Effector memory CD4-positive, alpha-beta T cell (primary cell): ENCODE measurements at regions not wholly inside any gene's neighbourhood (a gene's known extent, or its start where the extent isn't known, plus 50 kb on each side); places are given as distances from the start of the nearest gene placed in this dataset.

Source experiments
- DNase-seq, 3 donors: peaks; one replicate each; pipeline ENCODE4 v3.0.0-alpha.2; 2020
- H3K27ac ChIP-seq: 2 replicates; pipeline ENCODE4 v1.7.0; 2013; ENCODE audit warnings: mild to moderate bottlenecking, low read length, moderate library complexity; ENCODE audit not compliant: insufficient read depth, poor library complexity, severe bottlenecking
- H3K27me3 ChIP-seq: replicated peaks from 2 replicates; pipeline ENCODE4 v1.7.0; 2013; ENCODE audit warnings: mild to moderate bottlenecking, low read length; ENCODE audit not compliant: insufficient read depth, control insufficient read depth, poor library complexity, severe bottlenecking
- H3K36me3 ChIP-seq: 2 replicates; pipeline ENCODE4 v1.7.0; 2013; ENCODE audit warnings: mild to moderate bottlenecking, low read length, moderate library complexity; ENCODE audit not compliant: control insufficient read depth, insufficient read depth
- H3K4me1 ChIP-seq: 2 replicates; pipeline ENCODE4 v1.7.0; 2013; ENCODE audit warnings: low read length, mild to moderate bottlenecking; ENCODE audit not compliant: control insufficient read depth, insufficient read depth, poor library complexity, severe bottlenecking
- H3K4me3 ChIP-seq: 2 replicates; pipeline ENCODE4 v1.7.0; 2013; ENCODE audit warnings: low read length, low read depth, mild to moderate bottlenecking; ENCODE audit not compliant: insufficient read depth, poor library complexity, severe bottlenecking
- H3K9me3 ChIP-seq: 2 replicates; pipeline ENCODE4 v1.7.0; 2013; ENCODE audit warnings: mild to moderate bottlenecking, low read length, moderate library complexity; ENCODE audit not compliant: control insufficient read depth

DNA sequence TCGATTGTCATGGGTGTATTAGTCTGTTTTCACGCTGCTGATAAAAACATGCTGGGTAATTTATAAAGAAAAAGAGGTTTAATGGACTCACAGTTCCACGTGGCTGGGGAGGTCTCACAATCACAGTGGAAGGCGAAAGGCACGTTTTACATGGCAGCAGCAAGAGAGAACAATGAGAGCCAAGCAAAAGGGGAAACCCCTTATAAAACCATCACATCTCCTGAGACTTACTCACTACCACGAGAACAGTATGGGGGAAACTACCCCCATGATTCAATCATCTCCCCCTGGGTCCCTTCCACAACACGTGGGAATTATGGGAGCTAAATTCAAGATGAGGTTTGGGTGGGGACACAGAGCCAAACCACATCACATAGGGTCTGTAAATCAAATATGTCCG is 167.4 kb upstream of the XYLT1 start:
- Histone ChIP-seq H3K9me3 (no peaks in the 10 kb centered on the region), H3K27me3 (no peaks in the 10 kb centered on the region), H3K36me3 (no peaks in the 10 kb centered on the region), H3K27ac (no peak overlapping the region), H3K4me3 (no peak overlapping the region), H3K4me1 (no peaks in the 10 kb centered on the region)
- no peak for DNase-seq

DNA sequence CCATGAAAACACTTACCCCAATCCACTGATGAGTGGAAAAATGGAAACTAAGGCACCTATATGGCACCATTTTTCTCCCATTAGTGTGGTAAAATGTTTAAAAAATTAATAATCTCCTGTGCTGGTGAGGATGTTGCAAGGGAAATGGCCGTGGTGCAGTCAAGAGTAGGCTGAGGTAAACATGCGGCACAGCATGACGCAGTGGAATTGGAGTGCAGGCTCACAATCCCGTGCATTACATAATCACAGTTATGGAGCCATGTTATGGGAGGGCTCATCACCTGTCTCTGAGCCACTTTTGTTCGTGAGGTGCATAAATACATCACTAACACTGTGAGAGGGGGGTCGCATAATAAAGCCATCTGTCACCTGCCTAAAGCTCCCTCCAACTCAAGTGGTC is 164.4 kb upstream of the XYLT1 start:
- no peak for DNase-seq
- Histone ChIP-seq H3K4me3 (no peak overlapping the region), H3K27me3 (no peaks in the 10 kb centered on the region), H3K27ac (no peak overlapping the region), H3K36me3 (no peaks in the 10 kb centered on the region), H3K9me3 (no peaks in the 10 kb centered on the region), H3K4me1 (no peaks in the 10 kb centered on the region)

DNA sequence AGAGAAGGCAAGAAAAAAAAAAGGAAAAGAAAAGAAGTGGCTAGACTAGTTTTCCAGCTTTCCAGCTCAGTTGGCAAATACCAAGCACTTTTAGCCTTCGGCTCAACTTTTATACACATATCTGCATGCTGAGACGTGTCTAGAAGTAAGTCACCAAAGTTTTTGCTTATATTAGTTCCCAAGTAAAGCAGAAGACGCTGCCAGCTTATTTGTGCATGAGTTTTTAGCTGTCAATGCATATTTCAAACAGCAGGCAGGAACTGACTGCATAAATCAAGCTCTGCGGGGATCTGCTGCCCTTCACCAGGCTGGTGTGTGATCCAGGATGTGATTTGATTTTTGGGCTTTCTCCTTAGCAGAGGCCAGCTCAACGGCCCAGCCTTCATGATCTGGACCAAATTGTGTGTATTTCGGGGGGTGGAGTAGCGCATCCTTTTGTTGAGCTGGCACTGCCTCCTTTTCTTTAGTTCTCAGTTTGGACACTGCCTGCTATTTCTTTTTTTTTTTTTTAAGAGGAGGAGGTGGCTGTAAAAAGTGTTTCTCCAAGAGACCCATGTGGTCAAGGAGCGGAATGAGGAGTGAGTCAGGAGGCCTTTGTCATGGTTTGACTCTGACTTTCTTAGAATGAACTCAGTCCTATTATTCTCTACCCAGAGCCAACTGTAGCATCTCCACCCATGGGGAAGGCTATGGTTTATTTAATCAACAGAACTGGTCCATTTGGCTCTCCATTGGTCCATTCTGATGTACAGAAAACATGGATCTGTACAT is 162.6 kb upstream of the XYLT1 start:
- DNase-seq, result no peak
- no peak overlapping the region for H3K27ac ChIP-seq
- no peaks in the 10 kb centered on the region for H3K27me3 ChIP-seq
- H3K4me1 ChIP-seq, result no peaks in the 10 kb centered on the region
- no peak overlapping the region for H3K4me3 ChIP-seq
- H3K9me3 ChIP-seq, result no peaks in the 10 kb centered on the region
- H3K36me3 ChIP-seq, result no peaks in the 10 kb centered on the region

DNA sequence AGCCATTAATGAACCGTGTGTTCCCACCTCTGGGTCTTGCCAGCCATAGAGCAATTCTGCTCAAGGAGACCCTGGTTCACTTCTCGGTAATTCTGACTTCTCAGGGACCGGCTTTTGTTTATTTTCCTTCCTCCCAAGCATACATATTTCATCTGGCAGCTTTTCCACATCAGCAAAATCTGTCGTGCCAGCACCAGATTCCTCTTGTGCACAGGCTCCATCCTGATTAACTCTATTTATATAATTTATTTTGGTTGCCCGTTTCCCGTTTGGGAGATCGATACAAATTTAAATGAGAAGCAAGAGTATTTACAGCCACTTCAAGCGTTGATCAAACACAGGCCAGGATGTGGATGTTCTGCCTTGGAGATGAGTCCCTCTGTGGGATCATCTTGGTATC is 161.9 kb upstream of the XYLT1 start:
- Histone ChIP-seq H3K36me3 (no peaks in the 10 kb centered on the region), H3K9me3 (no peaks in the 10 kb centered on the region), H3K27ac (no peak overlapping the region), H3K27me3 (no peaks in the 10 kb centered on the region), H3K4me3 (no peak overlapping the region), H3K4me1 (no peaks in the 10 kb centered on the region)
- no peak for DNase-seq

DNA sequence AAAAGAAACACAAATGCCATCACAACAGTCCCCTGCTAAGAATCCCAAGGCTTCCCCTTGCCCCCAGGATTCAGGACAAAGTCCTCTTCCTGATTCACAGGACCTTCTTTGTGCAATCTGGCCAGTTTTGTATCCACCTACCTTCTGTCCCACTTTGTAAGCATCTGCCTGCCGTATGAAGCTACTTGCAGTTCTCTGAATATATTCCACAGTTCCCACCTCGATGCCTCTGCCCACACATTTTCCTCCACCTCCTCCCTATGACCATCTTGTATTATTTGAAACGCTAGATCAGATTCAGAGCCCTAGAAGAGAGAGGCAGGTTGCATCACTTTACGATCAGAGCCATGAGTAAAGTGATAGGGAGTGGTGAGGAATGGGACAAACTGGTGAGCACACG is 159.2 kb upstream of the XYLT1 start:
- Histone ChIP-seq H3K9me3 (no peaks in the 10 kb centered on the region), H3K27me3 (no peaks in the 10 kb centered on the region), H3K27ac (no peak overlapping the region), H3K4me1 (no peaks in the 10 kb centered on the region), H3K4me3 (no peak overlapping the region), H3K36me3 (no peaks in the 10 kb centered on the region)
- DNase-seq, result no peak

DNA sequence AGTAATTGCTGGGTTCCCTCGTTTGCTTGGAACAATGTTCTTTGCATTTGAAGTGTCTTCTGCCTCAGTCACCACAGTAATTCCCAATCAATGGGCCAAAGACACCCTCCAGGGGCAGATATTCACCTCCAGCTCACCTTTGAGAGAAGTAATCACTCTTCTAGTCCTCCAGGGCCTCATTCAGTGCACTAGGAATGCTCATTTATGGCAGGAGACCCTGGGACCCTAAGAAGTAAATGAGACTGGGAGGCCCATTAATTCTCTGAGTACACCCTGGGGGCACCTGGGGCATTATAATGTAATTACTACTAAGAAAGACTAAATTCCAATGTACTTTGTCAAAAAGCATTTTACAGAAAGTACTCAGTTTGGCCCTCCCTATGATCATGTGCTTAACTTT is 158.2 kb upstream of the XYLT1 start:
- Histone ChIP-seq H3K27ac (no peak overlapping the region), H3K9me3 (no peaks in the 10 kb centered on the region), H3K4me1 (no peaks in the 10 kb centered on the region), H3K27me3 (no peaks in the 10 kb centered on the region), H3K36me3 (no peaks in the 10 kb centered on the region), H3K4me3 (no peak overlapping the region)
- no peak for DNase-seq

DNA sequence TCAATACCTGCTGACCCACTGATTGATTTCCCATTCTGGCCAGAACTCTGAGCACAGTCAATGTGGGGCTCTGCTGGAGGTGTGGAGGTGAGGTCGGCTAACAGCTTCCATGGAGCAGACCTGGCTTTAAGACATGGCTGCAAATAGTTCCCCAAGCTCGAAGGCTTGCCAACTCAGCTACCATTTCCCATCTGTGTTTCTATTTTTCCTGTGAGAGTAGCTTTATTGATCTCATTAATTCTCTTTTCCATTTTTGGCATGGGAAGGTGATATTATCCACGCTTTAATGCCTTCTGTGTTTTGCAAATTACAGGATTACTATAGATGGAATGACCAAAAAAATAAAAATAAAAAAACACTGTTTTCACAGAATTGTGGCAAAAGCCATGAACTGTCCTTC is 151.6 kb upstream of the XYLT1 start:
- Histone ChIP-seq H3K27ac (no peak overlapping the region), H3K36me3 (no peaks in the 10 kb centered on the region), H3K4me3 (no peak overlapping the region), H3K4me1 (no peaks in the 10 kb centered on the region), H3K9me3 (no peaks in the 10 kb centered on the region), H3K27me3 (no peaks in the 10 kb centered on the region)
- no peak for DNase-seq

DNA sequence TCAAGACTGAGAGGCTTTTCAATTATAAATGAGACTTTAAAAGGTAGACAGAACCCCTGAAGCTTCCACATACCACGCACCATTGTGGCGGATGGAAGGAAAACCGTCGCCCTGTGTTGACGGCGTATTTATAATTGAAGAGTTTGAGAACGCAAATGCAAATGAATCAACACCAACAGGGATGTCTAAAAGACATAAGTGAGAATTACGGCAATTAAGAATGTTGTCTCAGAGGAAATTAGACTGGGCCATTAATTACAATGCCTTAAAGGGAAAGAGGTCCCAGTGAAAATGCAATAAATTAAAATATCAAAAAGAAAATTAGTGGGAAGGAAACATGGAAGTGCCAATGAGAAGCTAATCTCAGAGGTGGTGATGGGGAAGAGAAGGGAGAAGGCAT is 148.5 kb upstream of the XYLT1 start:
- no peaks in the 10 kb centered on the region for H3K9me3 ChIP-seq
- DNase-seq, result no peak

DNA sequence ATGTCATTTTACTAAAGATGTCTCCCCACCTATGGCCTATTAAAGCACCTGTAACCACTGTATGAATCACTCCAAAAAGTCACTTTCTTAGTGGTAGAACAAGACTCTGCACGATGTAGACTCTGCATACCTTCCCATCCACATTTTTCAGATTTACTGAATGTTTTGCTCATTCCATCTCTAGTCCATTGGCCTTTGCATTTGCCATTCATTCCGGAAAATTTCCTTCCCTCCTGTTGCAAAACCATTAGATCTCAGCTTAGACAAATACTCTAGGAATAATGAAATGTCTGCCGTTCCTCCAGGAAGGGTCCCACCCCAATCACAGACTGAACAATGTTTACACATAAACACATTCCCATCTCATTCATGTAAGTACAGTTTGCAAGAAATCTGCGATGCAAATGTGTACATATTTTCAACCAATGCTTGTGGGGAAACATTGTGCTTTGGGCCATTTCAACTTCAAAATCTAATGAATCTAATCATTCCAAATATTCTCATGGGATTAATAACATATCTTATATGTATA is 146.3 kb upstream of the XYLT1 start:
- Histone ChIP-seq H3K4me3 (no peak overlapping the region), H3K9me3 (no peaks in the 10 kb centered on the region), H3K27me3 (no peaks in the 10 kb centered on the region), H3K36me3 (no peaks in the 10 kb centered on the region), H3K4me1 (no peaks in the 10 kb centered on the region), H3K27ac (no peak overlapping the region)
- DNase-seq, result no peak

More for the DNA sequence above, 148.5 kb upstream of the XYLT1 start:
- Histone ChIP-seq H3K27me3 (no peaks in the 10 kb centered on the region), H3K36me3 (no peaks in the 10 kb centered on the region), H3K4me1 (no peaks in the 10 kb centered on the region), H3K4me3 (no peak overlapping the region), H3K27ac (no peak overlapping the region)

DNA sequence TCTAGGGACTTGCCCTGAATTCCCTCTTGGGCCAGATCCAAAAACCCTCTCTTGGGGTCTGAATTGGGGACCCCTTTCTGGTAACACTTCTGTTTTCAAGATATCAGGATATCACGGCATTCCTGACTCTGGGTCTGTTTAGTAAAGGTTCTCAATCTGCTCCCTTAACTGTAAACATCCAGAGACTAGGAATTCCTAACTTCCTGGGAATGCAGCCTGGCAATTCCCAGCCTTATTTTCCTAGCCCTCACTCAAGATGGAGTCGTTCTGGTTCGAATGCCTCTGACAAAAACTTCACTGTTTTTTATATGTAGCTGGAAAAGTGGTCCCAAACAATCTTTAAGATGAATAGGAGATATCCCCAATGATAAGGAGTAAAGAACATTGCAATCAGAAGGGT is 141.6 kb upstream of the XYLT1 start:
- Histone ChIP-seq H3K9me3 (no peaks in the 10 kb centered on the region), H3K4me3 (no peak overlapping the region), H3K36me3 (no peaks in the 10 kb centered on the region), H3K27me3 (no peaks in the 10 kb centered on the region), H3K27ac (no peak overlapping the region), H3K4me1 (no peaks in the 10 kb centered on the region)
- DNase-seq, result no peak
